HG03460 (cell line): ENCODE measurements at regions not wholly inside any gene's neighbourhood (a gene's known extent, or its start where the extent isn't known, plus 50 kb on each side); places are given as distances from the start of the nearest gene placed in this dataset.
A peak's percentile ranks its signal among the peaks of the same experiment; 100 is the strongest.

Source experiments
- ATAC-seq: cut with Tn5 transposase; IDR thresholded peaks from one replicate; pipeline ENCODE4 v1.9.1; 2021; ENCODE audit not compliant: unreplicated experiment

- no peak for ATAC-seq
Observed at GRCh38 chr3:194768586-194768985, 82.9 kb downstream of the FAM43A start.

GRCh38 chr3:194769020-194769643 lies 83.4 kb downstream of the FAM43A start:
- ATAC-seq = peak; percentile 93

GRCh38 chr3:194772241-194773000 lies 86.7 kb downstream of the FAM43A start:
- no peak for ATAC-seq

GRCh38 chr3:194773216-194773615 lies 87.5 kb downstream of the FAM43A start:
- no peak for ATAC-seq

- ATAC-seq = no peak
Observed at GRCh38 chr3:194773771-194774455, 88.2 kb downstream of the FAM43A start.

GRCh38 chr3:194775266-194775665 lies 89.6 kb downstream of the FAM43A start:
- ATAC-seq = no peak

GRCh38 chr3:194775731-194776130 lies 90.0 kb downstream of the FAM43A start:
- no peak for ATAC-seq

- no peak for ATAC-seq
Observed at GRCh38 chr3:194777729-194778128, 92.0 kb downstream of the FAM43A start.

- ATAC-seq = no peak
Observed at GRCh38 chr3:194779729-194780224, 94.1 kb downstream of the FAM43A start.

- ATAC-seq = no peak
Observed at GRCh38 chr3:194780706-194781105, 95.0 kb downstream of the FAM43A start.

- no peak for ATAC-seq
Observed at GRCh38 chr3:194781617-194782016, 95.9 kb downstream of the FAM43A start.

- no peak for ATAC-seq
Observed at GRCh38 chr3:194782698-194783404, 97.2 kb downstream of the FAM43A start.

- ATAC-seq = no peak
Observed at GRCh38 chr3:194784361-194784760, 98.7 kb downstream of the FAM43A start.

GRCh38 chr3:194785315-194785714 lies 99.6 kb downstream of the FAM43A start:
- ATAC-seq = no peak

GRCh38 chr3:194787072-194787471 lies 101.4 kb downstream of the FAM43A start:
- no peak for ATAC-seq

GRCh38 chr3:194787650-194788049 lies 102.0 kb downstream of the FAM43A start:
- no peak for ATAC-seq

GRCh38 chr3:194792368-194792767 lies 106.7 kb downstream of the FAM43A start:
- no peak for ATAC-seq

- no peak for ATAC-seq
Observed at GRCh38 chr3:194797555-194798250, 112.0 kb downstream of the FAM43A start.

GRCh38 chr3:194798486-194798885 lies 112.8 kb downstream of the FAM43A start:
- no peak for ATAC-seq

- ATAC-seq = no peak
Observed at GRCh38 chr3:194800002-194800401, 114.3 kb downstream of the FAM43A start.
